ENCODE measurements at regions not wholly inside any gene's neighbourhood (a gene's known extent, or its start where the extent isn't known, plus 50 kb on each side); places are given as distances from the start of the nearest gene placed in this dataset.
A peak's percentile ranks its signal among the peaks of the same experiment; 100 is the strongest.

GRCh38 chr2:59029058-59029457 is 787.9 kb upstream of the FANCL start:
- H3K4me3 Mint-ChIP-seq: no peak overlapping the region
- H3K27me3 Mint-ChIP-seq: no peaks in the 10 kb centered on the region
- H3K4me1 Mint-ChIP-seq (ENCODE audit: low read depth): no peaks in the 10 kb centered on the region
- no peaks in the 10 kb centered on the region for H3K9me3 Mint-ChIP-seq
- H3K36me3 Mint-ChIP-seq (ENCODE audit: low read depth): no peaks in the 10 kb centered on the region
- no peak overlapping the region for H3K27ac Mint-ChIP-seq

- no peak overlapping the region for H3K27ac Mint-ChIP-seq
- H3K9me3 Mint-ChIP-seq: no peaks in the 10 kb centered on the region
- no peaks in the 10 kb centered on the region for H3K4me1 Mint-ChIP-seq (ENCODE audit: low read depth)
- H3K4me3 Mint-ChIP-seq: no peak overlapping the region
- no peaks in the 10 kb centered on the region for H3K27me3 Mint-ChIP-seq
- no peaks in the 10 kb centered on the region for H3K36me3 Mint-ChIP-seq (ENCODE audit: low read depth)
Observed at GRCh38 chr2:59027320-59027719, 786.2 kb upstream of the FANCL start.

GRCh38 chr2:59025157-59025757 is 784.1 kb upstream of the FANCL start:
- H3K27me3 Mint-ChIP-seq: no peaks in the 10 kb centered on the region
- no peak overlapping the region for H3K27ac Mint-ChIP-seq
- no peaks in the 10 kb centered on the region for H3K9me3 Mint-ChIP-seq
- no peak overlapping the region for H3K4me3 Mint-ChIP-seq
- no peaks in the 10 kb centered on the region for H3K4me1 Mint-ChIP-seq (ENCODE audit: low read depth)
- no peaks in the 10 kb centered on the region for H3K36me3 Mint-ChIP-seq (ENCODE audit: low read depth)

GRCh38 chr2:59021786-59022185 is 780.7 kb upstream of the FANCL start:
- Mint-ChIP-seq H3K4me1 (ENCODE audit: low read depth) (no peaks in the 10 kb centered on the region), H3K9me3 (no peaks in the 10 kb centered on the region), H3K4me3 (no peak overlapping the region), H3K27ac (no peak overlapping the region), H3K27me3 (no peaks in the 10 kb centered on the region), H3K36me3 (ENCODE audit: low read depth) (no peaks in the 10 kb centered on the region)

- Mint-ChIP-seq H3K9me3 (no peaks in the 10 kb centered on the region), H3K4me1 (ENCODE audit: low read depth) (no peaks in the 10 kb centered on the region), H3K27ac (no peak overlapping the region), H3K27me3 (no peaks in the 10 kb centered on the region), H3K4me3 (no peak overlapping the region), H3K36me3 (ENCODE audit: low read depth) (no peaks in the 10 kb centered on the region)
Observed at GRCh38 chr2:59019566-59020159, 778.5 kb upstream of the FANCL start.

- Mint-ChIP-seq H3K9me3 (no peaks in the 10 kb centered on the region), H3K4me1 (ENCODE audit: low read depth) (no peaks in the 10 kb centered on the region), H3K4me3 (no peak overlapping the region), H3K27me3 (no peaks in the 10 kb centered on the region), H3K36me3 (ENCODE audit: low read depth) (no peaks in the 10 kb centered on the region), H3K27ac (no peak overlapping the region)
Observed at GRCh38 chr2:59018737-59019136, 777.6 kb upstream of the FANCL start.

GRCh38 chr2:59015027-59015426 is 773.9 kb upstream of the FANCL start:
- H3K4me3 Mint-ChIP-seq: no peak overlapping the region
- no peaks in the 10 kb centered on the region for H3K36me3 Mint-ChIP-seq (ENCODE audit: low read depth)
- H3K27me3 Mint-ChIP-seq: no peaks in the 10 kb centered on the region
- no peaks in the 10 kb centered on the region for H3K4me1 Mint-ChIP-seq (ENCODE audit: low read depth)
- H3K27ac Mint-ChIP-seq: no peak overlapping the region
- H3K9me3 Mint-ChIP-seq: peaks cover 4% of the 10 kb centered on the region

- H3K27ac Mint-ChIP-seq: no peak overlapping the region
- no peaks in the 10 kb centered on the region for H3K27me3 Mint-ChIP-seq
- peaks cover 4% of the 10 kb centered on the region for H3K9me3 Mint-ChIP-seq
- H3K4me1 Mint-ChIP-seq (ENCODE audit: low read depth): no peaks in the 10 kb centered on the region
- H3K36me3 Mint-ChIP-seq (ENCODE audit: low read depth): no peaks in the 10 kb centered on the region
- no peak overlapping the region for H3K4me3 Mint-ChIP-seq
Observed at GRCh38 chr2:59012971-59013370, 771.8 kb upstream of the FANCL start.

GRCh38 chr2:59012234-59012633 is 771.1 kb upstream of the FANCL start:
- no peak overlapping the region for H3K27ac Mint-ChIP-seq
- H3K27me3 Mint-ChIP-seq: no peaks in the 10 kb centered on the region
- peaks cover 4% of the 10 kb centered on the region for H3K9me3 Mint-ChIP-seq
- H3K36me3 Mint-ChIP-seq (ENCODE audit: low read depth): no peaks in the 10 kb centered on the region
- H3K4me1 Mint-ChIP-seq (ENCODE audit: low read depth): no peaks in the 10 kb centered on the region
- H3K4me3 Mint-ChIP-seq: no peak overlapping the region

GRCh38 chr2:59008950-59009349 is 767.8 kb upstream of the FANCL start:
- Mint-ChIP-seq H3K27ac (no peak overlapping the region), H3K4me3 (no peak overlapping the region), H3K9me3 (peaks cover 4% of the 10 kb centered on the region), H3K36me3 (ENCODE audit: low read depth) (no peaks in the 10 kb centered on the region), H3K4me1 (ENCODE audit: low read depth) (no peaks in the 10 kb centered on the region), H3K27me3 (no peaks in the 10 kb centered on the region)

GRCh38 chr2:59005836-59006615 is 764.9 kb upstream of the FANCL start:
- no peak overlapping the region for H3K27ac Mint-ChIP-seq
- no peaks in the 10 kb centered on the region for H3K27me3 Mint-ChIP-seq
- H3K4me1 Mint-ChIP-seq (ENCODE audit: low read depth): no peaks in the 10 kb centered on the region
- H3K9me3 Mint-ChIP-seq: peaks cover 8% of the 10 kb centered on the region
- no peaks in the 10 kb centered on the region for H3K36me3 Mint-ChIP-seq (ENCODE audit: low read depth)
- no peak overlapping the region for H3K4me3 Mint-ChIP-seq

- Mint-ChIP-seq H3K4me3 (no peak overlapping the region), H3K27me3 (no peaks in the 10 kb centered on the region), H3K36me3 (ENCODE audit: low read depth) (no peaks in the 10 kb centered on the region), H3K27ac (no peak overlapping the region), H3K4me1 (ENCODE audit: low read depth) (no peaks in the 10 kb centered on the region), H3K9me3 (peaks cover 8% of the 10 kb centered on the region)
Observed at GRCh38 chr2:59004621-59005020, 763.5 kb upstream of the FANCL start.

GRCh38 chr2:59000796-59001195 is 759.7 kb upstream of the FANCL start:
- no peaks in the 10 kb centered on the region for H3K4me1 Mint-ChIP-seq (ENCODE audit: low read depth)
- no peaks in the 10 kb centered on the region for H3K36me3 Mint-ChIP-seq (ENCODE audit: low read depth)
- no peak overlapping the region for H3K27ac Mint-ChIP-seq
- H3K4me3 Mint-ChIP-seq: no peak overlapping the region
- H3K27me3 Mint-ChIP-seq: no peaks in the 10 kb centered on the region
- peaks cover 8% of the 10 kb centered on the region for H3K9me3 Mint-ChIP-seq

- Mint-ChIP-seq H3K36me3 (ENCODE audit: low read depth) (no peaks in the 10 kb centered on the region), H3K4me1 (ENCODE audit: low read depth) (no peaks in the 10 kb centered on the region), H3K4me3 (no peak overlapping the region), H3K27me3 (no peaks in the 10 kb centered on the region), H3K9me3 (no peaks in the 10 kb centered on the region), H3K27ac (peak overlapping the region; percentile 23)
Observed at GRCh38 chr2:58992062-58992706, 751.1 kb upstream of the FANCL start.

GRCh38 chr2:58991357-58991756 is 750.2 kb upstream of the FANCL start:
- no peaks in the 10 kb centered on the region for H3K9me3 Mint-ChIP-seq
- H3K4me3 Mint-ChIP-seq: no peak overlapping the region
- no peaks in the 10 kb centered on the region for H3K27me3 Mint-ChIP-seq
- no peak overlapping the region for H3K27ac Mint-ChIP-seq
- H3K4me1 Mint-ChIP-seq (ENCODE audit: low read depth): no peaks in the 10 kb centered on the region
- no peaks in the 10 kb centered on the region for H3K36me3 Mint-ChIP-seq (ENCODE audit: low read depth)
